LoVo (cell line): ENCODE measurements at regions not wholly inside any gene's neighbourhood (a gene's known extent, or its start where the extent isn't known, plus 50 kb on each side); places are given as distances from the start of the nearest gene placed in this dataset.

Experiments
- DNase-seq: peaks from one replicate; pipeline ENCODE4 v3.0.0-alpha.2; 2016; ENCODE audit warnings: low spot score

- DNase-seq: no peak
Measured at GRCh38 chr10:83252169-83252568, 887.1 kb upstream of the GHITM start.

- no peak for DNase-seq
Measured at GRCh38 chr10:83252596-83252995, 886.7 kb upstream of the GHITM start.

DNA sequence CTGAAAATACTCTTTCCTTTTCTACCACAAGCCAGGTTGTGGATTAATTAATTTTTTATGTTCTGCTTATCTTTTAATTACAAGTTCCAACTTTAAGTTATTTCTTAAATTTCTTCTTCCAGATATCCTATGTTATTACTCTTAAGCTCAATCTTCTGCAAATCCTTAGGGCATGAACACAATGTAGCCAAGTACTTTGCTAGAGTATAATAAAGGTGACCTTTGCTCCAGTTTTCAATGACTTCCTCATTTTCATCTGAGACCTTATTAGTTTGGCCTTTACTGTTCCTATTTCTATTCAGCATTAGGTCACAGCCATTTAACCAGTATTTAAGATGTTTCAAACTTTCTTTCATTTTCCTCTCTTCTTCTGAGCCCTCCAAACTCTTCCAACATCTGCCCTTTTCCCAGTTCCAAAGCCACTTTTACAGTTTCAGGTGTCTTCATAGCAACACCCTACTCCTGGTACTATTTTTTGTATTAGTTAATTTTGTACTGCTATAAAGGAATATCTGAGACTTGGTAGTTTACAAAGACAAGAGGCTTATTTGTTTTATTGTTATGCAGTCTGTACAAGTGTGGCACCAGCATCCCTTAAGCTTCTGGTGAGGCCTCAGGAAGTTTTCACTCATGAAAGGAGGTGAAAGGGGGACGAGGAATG lies 886.2 kb upstream of the GHITM start:
- no peak for DNase-seq

DNA sequence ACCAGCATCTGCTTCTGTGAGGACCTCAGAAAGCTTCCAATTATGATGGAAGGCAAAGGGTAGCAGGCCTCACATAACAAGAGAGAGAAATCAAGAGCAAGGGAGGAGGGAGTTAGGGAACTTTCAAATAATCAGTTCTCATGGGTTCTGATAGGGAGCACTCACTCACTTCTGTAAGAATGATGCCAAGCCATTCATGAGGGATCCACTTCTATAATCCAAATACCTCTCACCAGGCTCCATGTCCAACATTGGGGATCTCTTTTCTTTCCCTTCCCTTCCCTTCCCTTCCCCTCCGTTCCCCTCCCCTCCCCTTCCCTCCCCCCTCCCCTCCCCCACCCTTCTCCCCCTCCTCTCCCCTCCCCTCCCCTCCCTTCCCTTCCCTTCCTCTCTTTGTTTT lies 884.6 kb upstream of the GHITM start:
- no peak for DNase-seq

- DNase-seq: no peak
Measured at GRCh38 chr10:83262434-83262833, 876.9 kb upstream of the GHITM start.

GRCh38 chr10:83272666-83273434 lies 866.5 kb upstream of the GHITM start:
- no peak for DNase-seq

- no peak for DNase-seq
Measured at GRCh38 chr10:83274088-83274487, 865.2 kb upstream of the GHITM start.

- DNase-seq: no peak
Measured at GRCh38 chr10:83276971-83277370, 862.3 kb upstream of the GHITM start.

GRCh38 chr10:83283151-83283550 lies 856.2 kb upstream of the GHITM start:
- no peak for DNase-seq

DNA sequence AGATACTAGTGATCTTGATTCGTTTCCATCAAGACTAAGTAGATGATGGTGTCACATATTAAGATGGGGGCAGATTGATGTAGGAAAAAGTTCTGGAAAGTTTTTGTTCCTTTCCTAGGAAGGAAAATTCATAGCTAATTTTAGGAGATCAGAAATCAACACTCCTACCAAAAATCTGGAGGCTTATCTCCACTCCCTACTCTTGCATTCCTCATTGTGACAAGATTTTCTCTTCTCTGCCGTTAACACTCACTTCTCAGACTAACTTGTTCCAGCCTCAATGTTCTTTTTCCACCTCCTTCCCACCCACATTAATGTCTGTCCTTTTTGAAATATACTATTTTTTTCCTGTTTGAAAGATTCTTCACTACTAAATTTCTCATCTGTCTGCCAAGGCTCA lies 851.9 kb upstream of the GHITM start:
- DNase-seq: no peak

GRCh38 chr10:83289373-83289772 lies 849.9 kb upstream of the GHITM start:
- DNase-seq: no peak

DNA sequence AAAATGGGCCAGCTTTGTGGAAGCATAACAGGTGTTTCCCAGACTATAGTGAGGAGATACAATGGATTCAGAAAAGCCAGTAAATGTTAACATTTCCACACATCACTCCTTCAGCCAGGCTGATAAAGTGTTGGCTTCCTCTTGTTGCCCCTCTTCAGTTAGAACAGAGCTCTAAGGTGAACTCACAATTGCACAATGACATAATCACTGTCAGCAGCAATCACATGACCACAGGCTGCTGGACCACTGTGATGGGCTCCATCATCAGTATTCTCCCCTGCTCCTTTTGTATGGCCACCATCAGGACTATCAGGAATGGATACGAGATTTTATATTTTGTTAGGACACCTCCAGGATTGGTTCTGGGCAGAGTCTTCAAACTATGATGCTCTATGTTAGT lies 849.4 kb upstream of the GHITM start:
- DNase-seq: no peak

DNA sequence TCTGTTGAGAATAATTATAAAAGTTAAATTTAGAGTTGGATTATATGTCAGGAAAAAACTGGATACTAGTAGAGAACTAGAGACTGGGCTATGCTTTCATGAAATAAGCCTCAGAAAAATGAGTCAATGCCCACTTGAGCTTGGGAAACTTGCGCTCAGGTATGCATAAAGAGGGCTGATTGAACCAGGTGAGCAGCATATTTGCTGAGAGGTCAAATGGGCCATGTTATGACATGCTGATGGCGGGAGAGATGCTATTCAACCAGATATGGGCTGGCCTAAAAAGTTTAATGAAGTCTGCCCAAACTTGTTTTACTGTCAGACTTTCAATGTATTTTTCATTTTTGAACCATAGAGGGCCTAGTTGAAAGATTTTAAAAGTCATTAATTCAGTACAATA lies 837.6 kb upstream of the GHITM start:
- no peak for DNase-seq

- DNase-seq: no peak
Measured at GRCh38 chr10:83302623-83303022, 836.7 kb upstream of the GHITM start.

DNA sequence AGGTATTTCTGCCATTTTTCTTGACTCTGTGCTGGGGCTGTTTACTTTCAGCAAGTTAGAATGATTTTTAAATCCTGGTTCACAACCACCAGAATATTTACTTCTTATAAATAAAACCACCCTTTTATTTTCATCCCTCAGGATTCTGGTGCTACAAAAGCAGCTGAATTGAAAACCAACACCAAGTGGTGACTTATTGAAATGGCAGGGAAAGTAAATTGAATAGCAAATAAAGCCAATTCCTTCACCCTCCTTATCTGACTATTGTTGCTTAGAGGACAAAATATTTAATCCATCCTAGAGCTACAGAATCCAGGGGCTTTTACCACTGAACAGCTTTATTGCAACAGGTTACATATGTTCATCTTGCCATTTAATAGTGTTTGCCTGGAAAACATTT lies 828.6 kb upstream of the GHITM start:
- no peak for DNase-seq

- no peak for DNase-seq
Measured at GRCh38 chr10:83312570-83312969, 826.7 kb upstream of the GHITM start.

DNA sequence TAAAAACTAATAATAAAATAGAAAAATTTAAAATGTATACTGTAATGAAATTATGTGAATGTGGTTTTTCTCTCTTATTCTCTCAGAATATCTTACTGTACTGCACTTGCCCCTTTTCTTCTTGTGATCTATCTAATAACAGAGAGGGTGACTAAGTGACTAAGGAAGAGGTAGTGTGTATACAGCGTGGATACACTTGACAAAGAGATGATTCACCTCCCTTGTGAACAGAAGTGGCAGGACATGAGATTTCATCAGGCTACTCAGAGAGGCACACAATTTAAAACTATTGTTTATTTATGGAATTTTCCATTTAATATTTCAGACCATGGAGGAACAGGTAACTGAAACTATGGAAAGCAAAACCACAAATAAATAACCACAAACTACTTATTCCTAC lies 806.6 kb upstream of the GHITM start:
- no peak for DNase-seq

GRCh38 chr10:83333566-83333965 lies 805.7 kb upstream of the GHITM start:
- no peak for DNase-seq

DNA sequence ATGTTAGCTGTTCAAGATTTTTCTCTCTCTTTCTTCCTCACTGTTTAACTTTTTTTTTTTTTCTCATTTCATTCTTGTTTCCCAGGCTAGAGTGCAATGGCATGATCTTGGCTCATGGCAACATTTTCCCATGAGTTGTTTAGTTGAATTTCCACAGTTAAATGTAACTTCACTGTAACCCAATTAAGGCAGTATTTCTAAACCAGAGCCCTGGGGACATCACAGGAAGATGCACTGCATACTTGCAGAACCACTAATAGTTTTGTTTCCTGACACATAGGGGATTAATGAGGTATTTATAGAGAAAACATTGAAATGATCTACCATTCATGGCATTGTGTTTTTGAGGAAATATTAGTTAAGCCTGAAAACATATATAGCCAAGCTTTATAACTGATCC lies 795.6 kb upstream of the GHITM start:
- no peak for DNase-seq

DNA sequence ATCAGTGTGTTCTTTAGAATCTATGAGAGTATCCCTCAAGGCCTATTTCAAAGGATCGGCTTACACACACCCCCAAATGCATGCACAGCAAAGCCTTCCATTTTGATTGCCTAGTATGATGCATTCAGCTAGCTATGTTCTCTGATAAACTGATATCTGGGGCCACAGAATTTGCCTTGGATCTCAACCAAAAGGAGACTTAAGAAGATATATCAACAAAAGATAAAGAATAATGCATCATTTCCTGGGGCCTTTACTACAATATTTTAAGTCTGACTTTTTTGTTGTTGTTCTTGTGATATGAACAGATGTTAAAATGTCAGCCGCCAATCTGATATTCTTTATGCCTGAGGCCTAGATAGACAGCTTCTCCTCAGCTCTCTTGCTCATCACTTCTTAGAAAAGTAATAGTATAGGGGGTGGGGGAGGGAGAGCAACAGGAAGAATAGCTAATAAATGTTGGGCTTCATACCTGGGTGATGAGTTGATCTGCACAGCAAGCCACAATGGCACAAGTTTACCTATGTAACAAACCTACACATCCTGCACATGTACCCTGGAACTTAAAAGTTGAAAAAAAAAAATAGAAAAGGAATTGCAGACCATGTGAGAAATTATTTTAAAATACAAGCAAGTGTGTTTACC lies 792.9 kb upstream of the GHITM start:
- no peak for DNase-seq

DNA sequence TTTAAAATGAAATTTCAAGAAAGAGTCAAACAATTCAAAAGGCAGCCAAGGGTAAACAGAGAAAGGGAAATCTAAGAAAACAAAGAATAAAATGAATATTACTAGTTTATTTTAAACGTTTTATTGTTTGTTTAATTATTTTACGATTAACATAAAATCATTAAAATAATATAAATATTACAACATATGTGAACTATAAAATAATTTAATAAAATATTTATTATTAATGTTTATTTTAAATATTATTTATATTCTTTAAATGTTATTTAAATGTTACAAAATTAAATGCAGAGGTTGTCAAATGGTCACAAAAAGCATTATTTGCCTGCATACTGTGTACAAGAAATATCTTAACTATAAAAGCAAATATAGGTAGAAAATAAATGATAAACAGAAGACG lies 786.7 kb upstream of the GHITM start:
- DNase-seq: no peak

- DNase-seq: no peak
Measured at GRCh38 chr10:83354456-83354855, 784.9 kb upstream of the GHITM start.

- DNase-seq: no peak
Measured at GRCh38 chr10:83357004-83357403, 782.3 kb upstream of the GHITM start.
